ENCODE measurements at regions not wholly inside any gene's neighbourhood (a gene's known extent, or its start where the extent isn't known, plus 50 kb on each side); places are given as distances from the start of the nearest gene placed in this dataset.
"Not testable (repeated sequence)": the region's sequence is repeated elsewhere in the genome, so short reads cannot be mapped to it uniquely, and the experiment has no call there.

- DNase-seq: no peak
- H3K27me3 Mint-ChIP-seq: no peaks in the 10 kb centered on the region
- peaks cover 3% of the 10 kb centered on the region for H3K4me1 Mint-ChIP-seq
- CTCF ChIA-PET: no interaction called here
- H3K9me3 Mint-ChIP-seq: no peaks in the 10 kb centered on the region
- H3K27ac Mint-ChIP-seq: no peak overlapping the region
- no peak overlapping the region for H3K4me3 Mint-ChIP-seq
- no peaks in the 10 kb centered on the region for H3K36me3 Mint-ChIP-seq
Measured at GRCh38 chr9:1881708-1882295, 133.3 kb upstream of the SMARCA2 start.

- CTCF ChIA-PET: no interaction called here
- no peak overlapping the region for H3K27ac Mint-ChIP-seq
- no peak for DNase-seq
- H3K9me3 Mint-ChIP-seq: no peaks in the 10 kb centered on the region
- H3K27me3 Mint-ChIP-seq: no peaks in the 10 kb centered on the region
- H3K4me1 Mint-ChIP-seq: no peaks in the 10 kb centered on the region
- no peak overlapping the region for H3K4me3 Mint-ChIP-seq
- H3K36me3 Mint-ChIP-seq: no peaks in the 10 kb centered on the region
Measured at GRCh38 chr9:1882711-1883403, 132.3 kb upstream of the SMARCA2 start.

GRCh38 chr9:1890201-1890600, 124.9 kb upstream of the SMARCA2 start:
- CTCF ChIA-PET: no interaction called here
- DNase-seq: no peak
- Mint-ChIP-seq H3K9me3 (no peaks in the 10 kb centered on the region), H3K4me1 (no peaks in the 10 kb centered on the region), H3K36me3 (no peaks in the 10 kb centered on the region), H3K27me3 (peaks cover 7% of the 10 kb centered on the region), H3K27ac (no peak overlapping the region), H3K4me3 (no peak overlapping the region)

GRCh38 chr9:1890816-1891215, 124.3 kb upstream of the SMARCA2 start:
- no peaks in the 10 kb centered on the region for H3K36me3 Mint-ChIP-seq
- H3K27me3 Mint-ChIP-seq: peaks cover 7% of the 10 kb centered on the region
- CTCF ChIA-PET: no interaction called here
- no peak for DNase-seq
- H3K4me3 Mint-ChIP-seq: no peak overlapping the region
- H3K9me3 Mint-ChIP-seq: no peaks in the 10 kb centered on the region
- H3K4me1 Mint-ChIP-seq: no peaks in the 10 kb centered on the region
- H3K27ac Mint-ChIP-seq: no peak overlapping the region

GRCh38 chr9:1903080-1903704, 112.0 kb upstream of the SMARCA2 start:
- DNase-seq, CTCF ChIA-PET, H3K27me3 Mint-ChIP-seq, H3K4me3 Mint-ChIP-seq, H3K36me3 Mint-ChIP-seq, H3K4me1 Mint-ChIP-seq, H3K27ac Mint-ChIP-seq: not testable (repeated sequence)
- peaks cover 17% of the 10 kb centered on the region for H3K9me3 Mint-ChIP-seq

GRCh38 chr9:1907465-1907864, 107.7 kb upstream of the SMARCA2 start:
- H3K36me3 Mint-ChIP-seq: no peaks in the 10 kb centered on the region
- H3K27ac Mint-ChIP-seq: no peak overlapping the region
- H3K4me1 Mint-ChIP-seq: no peaks in the 10 kb centered on the region
- H3K27me3 Mint-ChIP-seq: no peaks in the 10 kb centered on the region
- no peak for DNase-seq
- CTCF ChIA-PET: no interaction called here
- no peak overlapping the region for H3K4me3 Mint-ChIP-seq
- H3K9me3 Mint-ChIP-seq: peaks cover 19% of the 10 kb centered on the region

- CTCF ChIA-PET: no interaction called here
- H3K36me3 Mint-ChIP-seq: no peaks in the 10 kb centered on the region
- DNase-seq: no peak
- H3K9me3 Mint-ChIP-seq: peaks cover 7% of the 10 kb centered on the region
- H3K27me3 Mint-ChIP-seq: no peaks in the 10 kb centered on the region
- no peak overlapping the region for H3K27ac Mint-ChIP-seq
- H3K4me1 Mint-ChIP-seq: no peaks in the 10 kb centered on the region
- H3K4me3 Mint-ChIP-seq: no peak overlapping the region
Measured at GRCh38 chr9:1909322-1909721, 105.8 kb upstream of the SMARCA2 start.

GRCh38 chr9:1910269-1910811, 104.8 kb upstream of the SMARCA2 start:
- Mint-ChIP-seq H3K4me3 (no peak overlapping the region), H3K4me1 (no peaks in the 10 kb centered on the region), H3K27ac (no peak overlapping the region), H3K27me3 (no peaks in the 10 kb centered on the region), H3K36me3 (no peaks in the 10 kb centered on the region), H3K9me3 (peaks cover 3% of the 10 kb centered on the region)
- DNase-seq: no peak
- CTCF ChIA-PET: no interaction called here

GRCh38 chr9:1913631-1914330, 101.4 kb upstream of the SMARCA2 start:
- H3K4me3 Mint-ChIP-seq: no peak overlapping the region
- H3K9me3 Mint-ChIP-seq: peaks cover 3% of the 10 kb centered on the region
- CTCF ChIA-PET: no interaction called here
- peaks cover 15% of the 10 kb centered on the region for H3K27me3 Mint-ChIP-seq
- H3K36me3 Mint-ChIP-seq: no peaks in the 10 kb centered on the region
- no peak overlapping the region for H3K27ac Mint-ChIP-seq
- no peak for DNase-seq
- no peaks in the 10 kb centered on the region for H3K4me1 Mint-ChIP-seq

- CTCF ChIA-PET: interaction anchor here (0.8 kb wide), 1 partner anchor 206 kb away, joined by 3 read pairs; no protein-coding TSS in a partner anchor
- no peak for DNase-seq
- Mint-ChIP-seq H3K9me3 (peaks cover 3% of the 10 kb centered on the region), H3K27ac (no peak overlapping the region), H3K36me3 (no peaks in the 10 kb centered on the region), H3K4me1 (no peaks in the 10 kb centered on the region), H3K27me3 (peaks cover 19% of the 10 kb centered on the region), H3K4me3 (no peak overlapping the region)
Measured at GRCh38 chr9:1916095-1916494, 99.1 kb upstream of the SMARCA2 start.

- Mint-ChIP-seq H3K4me3 (no peak overlapping the region), H3K36me3 (no peaks in the 10 kb centered on the region), H3K27ac (no peak overlapping the region), H3K9me3 (peaks cover 3% of the 10 kb centered on the region), H3K4me1 (no peaks in the 10 kb centered on the region), H3K27me3 (peaks cover 19% of the 10 kb centered on the region)
- CTCF ChIA-PET: no interaction called here
- no peak for DNase-seq
Measured at GRCh38 chr9:1916655-1917054, 98.5 kb upstream of the SMARCA2 start.

- CTCF ChIA-PET: interaction anchor here (1.2 kb wide), 1 partner anchor 28 kb away, joined by 3 read pairs; no protein-coding TSS in a partner anchor
- Mint-ChIP-seq H3K4me1 (no peaks in the 10 kb centered on the region), H3K36me3 (no peaks in the 10 kb centered on the region), H3K27me3 (peaks cover 19% of the 10 kb centered on the region), H3K4me3 (no peak overlapping the region), H3K9me3 (no peaks in the 10 kb centered on the region), H3K27ac (no peak overlapping the region)
- no peak for DNase-seq
Measured at GRCh38 chr9:1917396-1917935, 97.7 kb upstream of the SMARCA2 start.

GRCh38 chr9:1918108-1918507, 97.0 kb upstream of the SMARCA2 start:
- no peak for DNase-seq
- Mint-ChIP-seq H3K4me3 (no peak overlapping the region), H3K4me1 (no peaks in the 10 kb centered on the region), H3K9me3 (no peaks in the 10 kb centered on the region), H3K36me3 (no peaks in the 10 kb centered on the region), H3K27me3 (peaks cover 19% of the 10 kb centered on the region), H3K27ac (no peak overlapping the region)
- CTCF ChIA-PET: interaction anchor here (1.0 to 1.2 kb wide), 2 partner anchors 28 to 80 kb away, joined by 3 read pairs; no protein-coding TSS in a partner anchor

- H3K27me3 Mint-ChIP-seq: peaks cover 19% of the 10 kb centered on the region
- CTCF ChIA-PET: interaction anchor here (1.0 to 1.2 kb wide), 2 partner anchors 27 to 81 kb away, joined by 3 read pairs; no protein-coding TSS in a partner anchor
Measured at GRCh38 chr9:1918622-1919021, 96.5 kb upstream of the SMARCA2 start.

More at GRCh38 chr9:1918622-1919021, 96.5 kb upstream of the SMARCA2 start:
- Mint-ChIP-seq H3K27ac (no peak overlapping the region), H3K4me1 (no peaks in the 10 kb centered on the region), H3K4me3 (no peak overlapping the region), H3K36me3 (no peaks in the 10 kb centered on the region), H3K9me3 (no peaks in the 10 kb centered on the region)
- no peak for DNase-seq
